ENCODE measurements at regions not wholly inside any gene's neighbourhood (a gene's known extent, or its start where the extent isn't known, plus 50 kb on each side); places are given as distances from the start of the nearest gene placed in this dataset.

DNA sequence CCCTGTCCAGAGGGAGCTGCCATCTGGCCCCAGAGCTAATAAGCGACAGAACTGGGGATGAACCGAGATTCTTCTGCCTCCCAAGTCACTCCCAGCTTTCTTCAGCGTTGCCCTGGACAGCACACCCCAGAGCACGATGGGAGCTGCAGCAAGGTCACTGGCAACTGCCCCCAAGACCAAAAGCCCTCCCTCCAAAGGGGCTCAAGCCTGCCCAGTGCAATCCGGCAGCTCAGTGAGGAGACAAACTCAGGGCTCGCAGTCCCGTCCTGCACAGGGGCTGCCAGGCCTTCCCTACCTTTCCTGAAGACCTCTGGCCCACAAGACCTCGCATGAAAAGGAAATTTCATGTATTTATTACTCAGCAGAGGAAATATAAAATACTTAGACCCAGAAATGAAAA is 174.8 kb downstream of the BCOR start:
- TF ChIP-seq RAD21 (conservative IDR thresholded peaks at IDR 0.05) (no peak), POLR2AphosphoS5 (IDR thresholded peaks at IDR 0.05) (no peak), TAF1 (IDR thresholded peaks at IDR 0.05; ENCODE audit: low read depth) (no peak), REST (IDR thresholded peaks at IDR 0.05; ENCODE audit: borderline replicate concordance) (no peak), MXI1 (conservative IDR thresholded peaks at IDR 0.05; ENCODE audit: poor library complexity, severe bottlenecking) (no peak), EP300 (conservative IDR thresholded peaks at IDR 0.05; ENCODE audit: poor library complexity, severe bottlenecking) (no peak), SMC3 (conservative IDR thresholded peaks at IDR 0.05; ENCODE audit: poor library complexity) (no peak), EZH2 (IDR thresholded peaks at IDR 0.05; ENCODE audit: borderline replicate concordance, insufficient read depth, low read length, poor library complexity, severe bottlenecking) (no peak)
- TF ChIP-seq, protein P1, sequence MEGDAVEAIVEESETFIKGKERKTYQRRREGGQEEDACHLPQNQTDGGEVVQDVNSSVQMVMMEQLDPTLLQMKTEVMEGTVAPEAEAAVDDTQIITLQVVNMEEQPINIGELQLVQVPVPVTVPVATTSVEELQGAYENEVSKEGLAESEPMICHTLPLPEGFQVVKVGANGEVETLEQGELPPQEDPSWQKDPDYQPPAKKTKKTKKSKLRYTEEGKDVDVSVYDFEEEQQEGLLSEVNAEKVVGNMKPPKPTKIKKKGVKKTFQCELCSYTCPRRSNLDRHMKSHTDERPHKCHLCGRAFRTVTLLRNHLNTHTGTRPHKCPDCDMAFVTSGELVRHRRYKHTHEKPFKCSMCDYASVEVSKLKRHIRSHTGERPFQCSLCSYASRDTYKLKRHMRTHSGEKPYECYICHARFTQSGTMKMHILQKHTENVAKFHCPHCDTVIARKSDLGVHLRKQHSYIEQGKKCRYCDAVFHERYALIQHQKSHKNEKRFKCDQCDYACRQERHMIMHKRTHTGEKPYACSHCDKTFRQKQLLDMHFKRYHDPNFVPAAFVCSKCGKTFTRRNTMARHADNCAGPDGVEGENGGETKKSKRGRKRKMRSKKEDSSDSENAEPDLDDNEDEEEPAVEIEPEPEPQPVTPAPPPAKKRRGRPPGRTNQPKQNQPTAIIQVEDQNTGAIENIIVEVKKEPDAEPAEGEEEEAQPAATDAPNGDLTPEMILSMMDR (IDR thresholded peaks at IDR 0.05; ENCODE audit: poor library complexity, severe bottlenecking) = no peak
- Histone ChIP-seq H4K20me1 (ENCODE audit: insufficient read depth) (no peaks in the 10 kb centered on the region), H3K9me3 (ENCODE audit: low read length) (no peaks in the 10 kb centered on the region), H3K9me2 (ENCODE audit: insufficient read depth, low read length) (no peaks in the 10 kb centered on the region), H3K27ac (ENCODE audit: low read length) (no peak overlapping the region), H3K4me2 (ENCODE audit: low read length) (no peak overlapping the region), H2AFZ (ENCODE audit: low read depth, low read length) (no peak overlapping the region), H3K4me3 (ENCODE audit: low read length) (no peak overlapping the region), H3F3A (ENCODE audit: insufficient read depth, low read length, poor library complexity, severe bottlenecking) (no peaks in the 10 kb centered on the region), H3K79me2 (replicated peaks; ENCODE audit: insufficient read depth, low read length) (no peaks in the 10 kb centered on the region), H3K27me3 (ENCODE audit: insufficient read depth, low read depth, low read length) (no peaks in the 10 kb centered on the region), H3K9ac (ENCODE audit: low read length) (no peak overlapping the region), H3K36me3 (ENCODE audit: insufficient read depth, low read length) (no peaks in the 10 kb centered on the region)

- H3F3A ChIP-seq (ENCODE audit: insufficient read depth, low read length, poor library complexity, severe bottlenecking) = no peaks in the 10 kb centered on the region
- TF ChIP-seq MXI1 (conservative IDR thresholded peaks at IDR 0.05; ENCODE audit: poor library complexity, severe bottlenecking) = no peak
- TF ChIP-seq SMC3 (conservative IDR thresholded peaks at IDR 0.05; ENCODE audit: poor library complexity) = no peak
- TF ChIP-seq REST (IDR thresholded peaks at IDR 0.05; ENCODE audit: borderline replicate concordance) = no peak
- TF ChIP-seq TAF1 (IDR thresholded peaks at IDR 0.05; ENCODE audit: low read depth) = no peak
- TF ChIP-seq, protein P1 (IDR thresholded peaks at IDR 0.05; ENCODE audit: poor library complexity, severe bottlenecking) = no peak
- TF ChIP-seq EZH2 (IDR thresholded peaks at IDR 0.05; ENCODE audit: borderline replicate concordance, insufficient read depth, low read length, poor library complexity, severe bottlenecking) = no peak
- TF ChIP-seq POLR2AphosphoS5 (IDR thresholded peaks at IDR 0.05) = no peak
- TF ChIP-seq RAD21 (conservative IDR thresholded peaks at IDR 0.05) = no peak
- no peak for TF ChIP-seq EP300 (conservative IDR thresholded peaks at IDR 0.05; ENCODE audit: poor library complexity, severe bottlenecking)
- H3K9me3 ChIP-seq (ENCODE audit: low read length) = no peaks in the 10 kb centered on the region
- no peak overlapping the region for H2AFZ ChIP-seq (ENCODE audit: low read depth, low read length)
- H3K9me2 ChIP-seq (ENCODE audit: insufficient read depth, low read length) = no peaks in the 10 kb centered on the region
- H3K4me3 ChIP-seq (ENCODE audit: low read length) = no peak overlapping the region
- no peak overlapping the region for H3K9ac ChIP-seq (ENCODE audit: low read length)
- H3K79me2 ChIP-seq (replicated peaks; ENCODE audit: insufficient read depth, low read length) = no peaks in the 10 kb centered on the region
- no peaks in the 10 kb centered on the region for H4K20me1 ChIP-seq (ENCODE audit: insufficient read depth)
- no peak overlapping the region for H3K4me2 ChIP-seq (ENCODE audit: low read length)
- no peaks in the 10 kb centered on the region for H3K36me3 ChIP-seq (ENCODE audit: insufficient read depth, low read length)
- H3K27ac ChIP-seq (ENCODE audit: low read length) = no peak overlapping the region
- no peaks in the 10 kb centered on the region for H3K27me3 ChIP-seq (ENCODE audit: insufficient read depth, low read depth, low read length)
Observed at GRCh38 chrX:39927380-39927779, 170.4 kb downstream of the BCOR start.
